Suprapubic skin (tissue), 4 donors: ENCODE measurements at regions not wholly inside any gene's neighbourhood (a gene's known extent, or its start where the extent isn't known, plus 50 kb on each side); places are given as distances from the start of the nearest gene placed in this dataset.

Experiments used
- DNase-seq, 2 donors: peaks; one replicate each; pipeline ENCODE4 v3.0.0-alpha.2; 2019; ENCODE audit warnings: low spot score in 2 of 2
- H3K27ac ChIP-seq: fragments of 200-600 bp; sonication (generic); one replicate; pipeline ENCODE4 v1.5.1; 2019
- H3K27me3 ChIP-seq: fragments of 200-600 bp; sonication (generic); one replicate; pipeline ENCODE4 v1.5.1; 2019
- H3K36me3 ChIP-seq: fragments of 200-600 bp; sonication (generic); one replicate; pipeline ENCODE4 v1.5.1; 2019
- H3K4me1 ChIP-seq: fragments of 200-600 bp; sonication (generic); one replicate; pipeline ENCODE4 v1.5.1; 2019
- H3K4me3 ChIP-seq: fragments of 200-600 bp; sonication (generic); one replicate; pipeline ENCODE4 v1.5.1; 2019; ENCODE audit warnings: mild to moderate bottlenecking
- H3K9me3 ChIP-seq: fragments of 200-600 bp; sonication (generic); one replicate; pipeline ENCODE4 v1.5.1; 2019
- CTCF ChIP-seq, 2 donors: fragments of 200-600 bp in 1 of 2; fragments of 450-650 bp in 1 of 2; sonication (generic) in 1 of 2; IDR thresholded peaks; one replicate each; pipeline ENCODE4 v1.5.1; 2016 to 2019; ENCODE audit warnings: antibody characterized with exemption in 2 of 2, mild to moderate bottlenecking in 1 of 2, moderate library complexity in 1 of 2
- EP300 ChIP-seq: sonication (generic); formaldehyde crosslinking; IDR thresholded peaks from one replicate; pipeline ENCODE4 v1.6.1; 2017; ENCODE audit warnings: antibody characterized with exemption
- POLR2A ChIP-seq, 2 donors: fragments of 450-650 bp; IDR thresholded peaks; one replicate each; pipeline ENCODE4 v1.6.1; 2017; ENCODE audit warnings: antibody characterized with exemption in 2 of 2, mild to moderate bottlenecking in 2 of 2, moderate library complexity in 2 of 2
- POLR2AphosphoS5 ChIP-seq, 3 donors: sonication (generic); formaldehyde crosslinking; IDR thresholded peaks; one replicate each; pipeline ENCODE4 v1.6.1; 2017; ENCODE audit warnings: antibody characterized with exemption in 3 of 3
- WGBS: methylation state at CpG from one replicate; pipeline ENCODE4 v1.1.5; 2018; 5-methylcytosine and 5-hydroxymethylcytosine counted together

GRCh38 chr12:18899678-18900317, 161.9 kb downstream of the CAPZA3 start:
- no peaks in the 10 kb centered on the region for H3K9me3 ChIP-seq
- H3K4me1 ChIP-seq, result no peaks in the 10 kb centered on the region
- no peak for DNase-seq
- H3K4me3 ChIP-seq, result no peak overlapping the region
- WGBS, result 88% methylated on average over 8 of the region's 8 CpGs
- no peaks in the 10 kb centered on the region for H3K27me3 ChIP-seq
- H3K36me3 ChIP-seq, result no peaks in the 10 kb centered on the region
- H3K27ac ChIP-seq, result no peak overlapping the region
- no peak for TF ChIP-seq POLR2A (IDR thresholded peaks at IDR 0.05)
- no peak for TF ChIP-seq POLR2AphosphoS5 (IDR thresholded peaks at IDR 0.05)
- no peak for TF ChIP-seq CTCF (IDR thresholded peaks at IDR 0.05)
- TF ChIP-seq EP300, result no peak

GRCh38 chr12:18905134-18905533, 167.2 kb downstream of the CAPZA3 start:
- TF ChIP-seq CTCF (IDR thresholded peaks at IDR 0.05), result no peak
- no peak for TF ChIP-seq POLR2AphosphoS5 (IDR thresholded peaks at IDR 0.05)
- no peak for TF ChIP-seq EP300
- TF ChIP-seq POLR2A (IDR thresholded peaks at IDR 0.05), result no peak
- no peaks in the 10 kb centered on the region for H3K36me3 ChIP-seq
- 50% methylated on average over 2 of the region's 2 CpGs for WGBS

GRCh38 chr12:18906395-18906794, 168.5 kb downstream of the CAPZA3 start:
- H3K27ac ChIP-seq, result no peak overlapping the region
- no peak for DNase-seq
- WGBS, result 100% methylated on average over 1 of the region's 1 CpG
- TF ChIP-seq EP300 (no peak), POLR2AphosphoS5 (IDR thresholded peaks at IDR 0.05) (no peak), CTCF (IDR thresholded peaks at IDR 0.05) (no peak), POLR2A (IDR thresholded peaks at IDR 0.05) (no peak)
- no peaks in the 10 kb centered on the region for H3K36me3 ChIP-seq
- H3K9me3 ChIP-seq, result no peaks in the 10 kb centered on the region
- H3K27me3 ChIP-seq, result no peaks in the 10 kb centered on the region
- H3K4me1 ChIP-seq, result no peaks in the 10 kb centered on the region
- H3K4me3 ChIP-seq, result no peak overlapping the region

More at GRCh38 chr12:18905134-18905533, 167.2 kb downstream of the CAPZA3 start:
- H3K4me1 ChIP-seq, result no peaks in the 10 kb centered on the region
- no peak overlapping the region for H3K27ac ChIP-seq
- H3K27me3 ChIP-seq, result no peaks in the 10 kb centered on the region
- no peak for DNase-seq
- no peak overlapping the region for H3K4me3 ChIP-seq
- H3K9me3 ChIP-seq, result no peaks in the 10 kb centered on the region

GRCh38 chr12:18907127-18907526, 169.2 kb downstream of the CAPZA3 start:
- WGBS, result 83% methylated on average over 5 of the region's 5 CpGs
- no peak overlapping the region for H3K27ac ChIP-seq
- no peaks in the 10 kb centered on the region for H3K27me3 ChIP-seq
- DNase-seq, result no peak
- no peaks in the 10 kb centered on the region for H3K4me1 ChIP-seq
- peaks cover 2% of the 10 kb centered on the region for H3K9me3 ChIP-seq
- no peaks in the 10 kb centered on the region for H3K36me3 ChIP-seq
- H3K4me3 ChIP-seq, result no peak overlapping the region
- no peak for TF ChIP-seq POLR2AphosphoS5 (IDR thresholded peaks at IDR 0.05)
- no peak for TF ChIP-seq POLR2A (IDR thresholded peaks at IDR 0.05)
- TF ChIP-seq CTCF (IDR thresholded peaks at IDR 0.05), result no peak
- TF ChIP-seq EP300, result no peak

GRCh38 chr12:18907728-18908127, 169.8 kb downstream of the CAPZA3 start:
- no peak for DNase-seq
- Histone ChIP-seq H3K27me3 (no peaks in the 10 kb centered on the region), H3K9me3 (peaks cover 8% of the 10 kb centered on the region), H3K36me3 (no peaks in the 10 kb centered on the region), H3K27ac (no peak overlapping the region), H3K4me1 (no peaks in the 10 kb centered on the region), H3K4me3 (no peak overlapping the region)
- 89% methylated on average over 7 of the region's 7 CpGs for whole genome bisulfite sequencing
- TF ChIP-seq POLR2A (IDR thresholded peaks at IDR 0.05), result no peak
- no peak for TF ChIP-seq POLR2AphosphoS5 (IDR thresholded peaks at IDR 0.05)

GRCh38 chr12:18908191-18908590, 170.3 kb downstream of the CAPZA3 start:
- no peak overlapping the region for H3K4me3 ChIP-seq
- TF ChIP-seq POLR2A (IDR thresholded peaks at IDR 0.05) (no peak), CTCF (IDR thresholded peaks at IDR 0.05) (no peak), POLR2AphosphoS5 (IDR thresholded peaks at IDR 0.05) (no peak), EP300 (no peak)
- H3K27ac ChIP-seq, result no peak overlapping the region
- no peak for DNase-seq
- H3K36me3 ChIP-seq, result no peaks in the 10 kb centered on the region
- 75% methylated on average over 4 of the region's 4 CpGs for WGBS
- H3K4me1 ChIP-seq, result no peaks in the 10 kb centered on the region
- H3K9me3 ChIP-seq, result peaks cover 9% of the 10 kb centered on the region
- no peaks in the 10 kb centered on the region for H3K27me3 ChIP-seq
